LNCAP (cell line): ENCODE measurements at regions not wholly inside any gene's neighbourhood (a gene's known extent, or its start where the extent isn't known, plus 50 kb on each side); places are given as distances from the start of the nearest gene placed in this dataset.

Experiments used
- TF ChIP-seq, protein P1 (sequence below): fragments of 450-650 bp; IDR thresholded peaks from 2 replicates; pipeline ENCODE4 v1.5.1; 2017; ENCODE audit warnings: mild to moderate bottlenecking

DNA sequence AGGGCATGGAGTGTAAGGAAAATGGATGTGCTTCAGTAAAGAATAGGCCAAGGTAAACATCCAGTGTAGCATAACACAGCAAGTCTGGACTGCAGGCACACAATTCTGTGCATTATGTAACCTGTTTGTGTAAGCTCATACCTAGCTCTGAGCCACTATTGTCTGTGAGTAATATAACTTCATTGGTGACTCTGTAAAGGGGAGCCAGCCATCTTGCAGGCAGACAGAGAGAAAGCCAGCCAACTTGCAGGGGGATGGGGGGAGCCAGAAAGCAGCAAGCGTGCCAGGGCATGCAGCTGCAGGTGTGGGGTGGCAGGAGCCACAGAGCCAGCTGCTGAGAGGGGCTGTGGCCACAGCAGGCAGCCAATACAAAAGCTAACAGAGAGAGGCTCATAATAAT lies 449.2 kb downstream of the IPMK start:
- TF ChIP-seq, protein P1, sequence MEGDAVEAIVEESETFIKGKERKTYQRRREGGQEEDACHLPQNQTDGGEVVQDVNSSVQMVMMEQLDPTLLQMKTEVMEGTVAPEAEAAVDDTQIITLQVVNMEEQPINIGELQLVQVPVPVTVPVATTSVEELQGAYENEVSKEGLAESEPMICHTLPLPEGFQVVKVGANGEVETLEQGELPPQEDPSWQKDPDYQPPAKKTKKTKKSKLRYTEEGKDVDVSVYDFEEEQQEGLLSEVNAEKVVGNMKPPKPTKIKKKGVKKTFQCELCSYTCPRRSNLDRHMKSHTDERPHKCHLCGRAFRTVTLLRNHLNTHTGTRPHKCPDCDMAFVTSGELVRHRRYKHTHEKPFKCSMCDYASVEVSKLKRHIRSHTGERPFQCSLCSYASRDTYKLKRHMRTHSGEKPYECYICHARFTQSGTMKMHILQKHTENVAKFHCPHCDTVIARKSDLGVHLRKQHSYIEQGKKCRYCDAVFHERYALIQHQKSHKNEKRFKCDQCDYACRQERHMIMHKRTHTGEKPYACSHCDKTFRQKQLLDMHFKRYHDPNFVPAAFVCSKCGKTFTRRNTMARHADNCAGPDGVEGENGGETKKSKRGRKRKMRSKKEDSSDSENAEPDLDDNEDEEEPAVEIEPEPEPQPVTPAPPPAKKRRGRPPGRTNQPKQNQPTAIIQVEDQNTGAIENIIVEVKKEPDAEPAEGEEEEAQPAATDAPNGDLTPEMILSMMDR = no peak

DNA sequence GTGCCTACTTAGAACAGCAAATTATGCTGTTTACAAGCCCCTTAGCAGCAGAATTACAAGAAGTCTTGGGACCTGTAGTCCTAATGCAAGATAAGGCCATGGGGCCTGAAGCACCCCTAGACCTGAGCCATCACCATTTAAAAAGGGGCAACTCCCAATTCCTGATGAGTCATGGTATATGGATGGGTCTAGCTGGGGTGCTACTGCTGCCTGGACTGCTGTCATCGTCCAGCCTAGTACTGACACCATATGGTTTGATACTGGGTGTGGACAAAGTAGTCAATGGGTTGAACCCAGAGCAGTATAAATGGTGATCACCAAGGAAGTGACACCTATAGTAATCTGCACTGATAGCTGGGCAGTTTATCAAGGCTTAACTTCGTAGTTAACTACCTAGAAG lies 450.0 kb downstream of the IPMK start:
- TF ChIP-seq, protein P1 = no peak

DNA sequence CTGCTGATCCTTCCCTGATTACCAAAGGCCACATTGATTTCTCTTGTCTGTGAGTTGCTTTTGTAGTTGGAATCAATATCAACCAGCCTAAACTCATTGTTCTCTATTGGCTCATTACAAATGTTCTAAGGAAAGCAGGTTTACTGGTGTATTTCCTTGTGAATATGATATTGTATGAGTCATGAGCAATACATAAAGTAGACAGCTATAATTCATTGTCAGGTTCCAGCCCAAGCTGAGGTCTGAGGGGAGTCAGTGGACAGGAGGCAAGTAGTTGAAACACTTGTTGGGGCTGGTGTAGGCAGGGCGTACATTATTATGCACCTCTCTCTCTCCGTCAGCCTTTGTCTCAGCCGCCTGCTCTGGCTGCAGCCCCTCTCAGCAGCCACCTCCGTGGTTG lies 451.7 kb downstream of the IPMK start:
- TF ChIP-seq, protein P1 = no peak

DNA sequence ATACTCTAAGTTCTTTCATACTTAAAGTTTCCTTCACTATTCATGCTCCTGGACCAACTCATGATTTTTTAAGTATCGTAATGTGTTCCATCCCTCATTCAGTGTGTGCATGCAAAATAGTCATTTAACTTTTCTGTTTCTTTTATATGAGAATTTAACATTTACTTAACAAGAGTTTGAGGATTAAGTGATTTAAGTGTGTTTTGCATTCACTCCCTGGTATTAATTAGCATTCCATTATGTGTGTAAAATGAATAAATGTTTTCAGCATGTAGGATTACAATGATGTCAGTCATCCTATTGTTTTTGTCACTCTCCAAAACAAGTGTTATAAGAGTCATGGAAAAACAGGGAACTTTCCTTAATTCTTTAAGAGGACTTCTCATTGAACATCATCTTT lies 457.7 kb downstream of the IPMK start:
- TF ChIP-seq, protein P1 = no peak

DNA sequence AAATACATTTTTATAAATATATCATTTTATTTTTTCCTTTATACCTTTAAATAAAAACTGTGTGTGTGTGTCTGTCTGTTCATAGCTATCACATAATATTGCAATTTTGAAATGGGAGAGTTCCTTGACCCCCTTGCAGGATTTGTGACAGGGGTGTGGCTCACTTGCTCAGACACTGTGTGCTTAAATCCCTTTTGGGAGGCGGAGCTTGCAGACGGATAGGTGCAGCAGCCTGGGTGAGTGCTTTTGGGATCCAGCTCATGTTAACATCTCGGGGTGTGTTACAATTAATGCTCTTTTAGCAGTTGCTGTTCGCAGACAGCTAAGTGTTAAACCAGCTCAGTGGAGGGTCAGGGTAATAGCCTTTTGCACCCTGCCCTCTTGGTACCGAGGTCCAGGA lies 459.8 kb downstream of the IPMK start:
- TF ChIP-seq, protein P1 = no peak

DNA sequence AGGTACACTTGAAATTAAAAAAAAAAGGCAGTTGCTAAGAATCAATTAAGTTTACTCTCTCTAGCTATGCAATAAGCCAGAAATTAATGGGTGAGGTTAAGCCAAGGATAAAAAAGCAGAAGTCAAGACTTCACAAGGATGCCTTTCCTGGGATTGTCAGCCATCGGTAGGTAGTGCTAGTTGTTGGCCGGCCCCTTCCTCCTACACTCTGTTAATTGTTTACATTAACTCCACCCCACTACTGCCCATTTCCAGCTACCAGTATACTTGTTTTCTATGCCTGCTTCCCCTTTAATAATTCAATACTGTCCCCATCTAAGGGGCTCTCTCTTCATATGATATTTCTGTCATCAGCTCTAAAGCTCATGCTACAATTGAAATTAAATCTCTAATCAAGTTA lies 461.0 kb downstream of the IPMK start:
- TF ChIP-seq, protein P1 = no peak

DNA sequence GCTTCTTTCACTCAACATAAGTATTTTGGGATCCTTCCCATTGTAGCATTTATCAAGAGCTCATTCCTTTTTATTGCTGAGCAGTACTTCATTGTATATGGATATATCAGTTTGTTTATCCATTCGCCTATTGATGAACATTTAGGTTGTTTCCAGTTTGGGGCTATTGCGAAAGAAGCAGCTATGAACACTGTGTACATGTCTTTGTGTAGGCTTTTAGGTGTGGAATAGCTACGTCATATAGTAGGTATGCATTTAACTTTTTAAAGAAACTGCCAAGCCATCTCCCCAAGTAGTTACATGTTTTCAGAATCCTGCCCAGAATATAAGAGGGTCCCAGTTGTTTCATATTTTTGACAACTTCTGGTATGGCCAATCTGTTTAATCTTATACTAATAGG lies 468.1 kb downstream of the IPMK start:
- TF ChIP-seq, protein P1 = no peak

DNA sequence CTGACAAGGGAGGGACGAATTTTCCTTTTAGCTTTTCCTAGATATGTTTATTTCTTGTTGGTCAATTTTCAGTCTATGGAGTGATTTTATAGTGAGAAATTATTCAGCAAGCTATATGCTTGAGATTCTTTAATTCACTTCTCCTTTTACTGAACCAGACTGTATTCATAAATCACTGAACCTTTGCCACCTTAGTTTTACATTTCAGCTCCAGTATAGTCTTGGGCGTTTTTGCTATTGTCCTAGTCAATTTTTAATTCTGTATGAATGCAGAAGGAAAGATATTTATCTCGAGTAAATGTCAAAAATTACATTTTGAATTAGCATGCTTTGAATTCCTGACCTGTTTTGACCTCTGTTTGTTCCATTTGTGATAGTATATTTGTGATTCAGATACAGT lies 468.9 kb downstream of the IPMK start:
- TF ChIP-seq, protein P1 = no peak
